GM23338 (cell line): ENCODE measurements at regions not wholly inside any gene's neighbourhood (a gene's known extent, or its start where the extent isn't known, plus 50 kb on each side); places are given as distances from the start of the nearest gene placed in this dataset.

Source experiments
- ATAC-seq: fragments of 200-7000 bp; cut with Tn5 transposase; 3 replicates; pipeline ENCODE4 v1.9.1; 2020
- DNase-seq: peaks from one replicate; pipeline ENCODE4 v3.0.0-alpha.2; 2015; ENCODE audit warnings: low spot score
- H2AFZ ChIP-seq: fragments of 200-600 bp; sonication (generic); 2 replicates; pipeline ENCODE4 v1.8.0; 2016; ENCODE audit warnings: antibody characterized with exemption, mild to moderate bottlenecking, moderate library complexity
- H3F3A ChIP-seq: fragments of 200-600 bp; sonication (generic); replicated peaks from 2 replicates; pipeline ENCODE4 v1.8.0; 2017; ENCODE audit warnings: antibody characterized with exemption, mixed run types, low read depth
- H3K27ac ChIP-seq: fragments of 200-600 bp; sonication (generic); 2 replicates; pipeline ENCODE4 v1.6.1; 2016; ENCODE audit warnings: low read depth
- H3K27me3 ChIP-seq: fragments of 200-600 bp; sonication (generic); 2 replicates; pipeline ENCODE4 v1.8.0; 2016; ENCODE audit warnings: mild to moderate bottlenecking, mixed run types, moderate library complexity; ENCODE audit not compliant: insufficient read depth
- H3K36me3 ChIP-seq: fragments of 200-600 bp; sonication (generic); 2 replicates; pipeline ENCODE4 v1.8.0; 2016; ENCODE audit warnings: mild to moderate bottlenecking; ENCODE audit not compliant: insufficient read depth
- H3K4me1 ChIP-seq: fragments of 200-600 bp; sonication (generic); 2 replicates; pipeline ENCODE4 v1.8.0; 2016; ENCODE audit warnings: mild to moderate bottlenecking, moderate library complexity; ENCODE audit not compliant: insufficient read depth
- H3K4me2 ChIP-seq: fragments of 200-600 bp; sonication (generic); 2 replicates; pipeline ENCODE4 v1.7.1; 2017; ENCODE audit warnings: mixed run types
- H3K4me3 ChIP-seq: fragments of 200-600 bp; sonication (generic); 2 replicates; pipeline ENCODE4 v1.6.1; 2016; ENCODE audit warnings: mixed run types
- H3K79me2 ChIP-seq: fragments of 200-600 bp; sonication (generic); replicated peaks from 2 replicates; pipeline ENCODE4 v1.8.0; 2017; ENCODE audit warnings: mild to moderate bottlenecking; ENCODE audit not compliant: insufficient read depth
- H3K9me2 ChIP-seq: fragments of 200-600 bp; sonication (generic); 2 replicates; pipeline ENCODE4 v1.8.0; 2017; ENCODE audit not compliant: insufficient read depth
- H4K20me1 ChIP-seq: fragments of 200-600 bp; sonication (generic); replicated peaks from 2 replicates; pipeline ENCODE4 v1.8.0; 2017; ENCODE audit warnings: mild to moderate bottlenecking; ENCODE audit not compliant: insufficient read depth
- H3K27ac Mint-ChIP-seq: 2 replicates; pipeline ENCODE4 v1.8.0; 2020; ENCODE audit warnings: inconsistent platforms, mild to moderate bottlenecking, moderate library complexity, mixed read lengths
- H3K27me3 Mint-ChIP-seq: 3 replicates; pipeline ENCODE4 v1.8.0; 2022; ENCODE audit warnings: low read depth, mild to moderate bottlenecking, moderate library complexity, mixed read lengths, inconsistent platforms; ENCODE audit not compliant: insufficient read depth, poor library complexity
- H3K36me3 Mint-ChIP-seq: 3 replicates; pipeline ENCODE4 v1.8.0; 2021; ENCODE audit warnings: low read depth, mild to moderate bottlenecking, inconsistent platforms, moderate library complexity, mixed read lengths
- H3K4me1 Mint-ChIP-seq: 3 replicates; pipeline ENCODE4 v1.8.0; 2020; ENCODE audit warnings: mild to moderate bottlenecking, inconsistent platforms, mixed read lengths
- H3K4me3 Mint-ChIP-seq: 3 replicates; pipeline ENCODE4 v1.8.0; 2021; ENCODE audit warnings: moderate library complexity, mild to moderate bottlenecking, inconsistent platforms, mixed read lengths
- H3K9me3 Mint-ChIP-seq: 3 replicates; pipeline ENCODE4 v1.8.0; 2020; ENCODE audit warnings: moderate library complexity, mild to moderate bottlenecking, inconsistent platforms, mixed read lengths
- EZH2phosphoT487 ChIP-seq: fragments of 200-600 bp; sonication (generic); IDR thresholded peaks from one replicate; pipeline ENCODE4 v1.8.1; 2018; ENCODE audit warnings: antibody characterized with exemption; ENCODE audit not compliant: unreplicated experiment
- NANOG ChIP-seq: IDR thresholded peaks from 2 replicates; pipeline ENCODE4 v1.6.1; 2016; ENCODE audit warnings: antibody characterized with exemption, borderline replicate concordance
- STAT1 ChIP-seq: IDR thresholded peaks from one replicate; pipeline ENCODE4 v1.6.1; 2016; ENCODE audit warnings: antibody characterized with exemption; ENCODE audit not compliant: unreplicated experiment
- TF ChIP-seq, protein P1 (sequence below): fragments of 250-450 bp; sonication (Bioruptor Pico); IDR thresholded peaks from 2 replicates; pipeline ENCODE4 v1.5.0; 2020; ENCODE audit warnings: mild to moderate bottlenecking, moderate library complexity
- TF ChIP-seq, protein P2 (sequence below): IDR thresholded peaks from one replicate; pipeline ENCODE4 v1.6.1; 2018; ENCODE audit warnings: antibody characterized with exemption; ENCODE audit not compliant: unreplicated experiment

DNA sequence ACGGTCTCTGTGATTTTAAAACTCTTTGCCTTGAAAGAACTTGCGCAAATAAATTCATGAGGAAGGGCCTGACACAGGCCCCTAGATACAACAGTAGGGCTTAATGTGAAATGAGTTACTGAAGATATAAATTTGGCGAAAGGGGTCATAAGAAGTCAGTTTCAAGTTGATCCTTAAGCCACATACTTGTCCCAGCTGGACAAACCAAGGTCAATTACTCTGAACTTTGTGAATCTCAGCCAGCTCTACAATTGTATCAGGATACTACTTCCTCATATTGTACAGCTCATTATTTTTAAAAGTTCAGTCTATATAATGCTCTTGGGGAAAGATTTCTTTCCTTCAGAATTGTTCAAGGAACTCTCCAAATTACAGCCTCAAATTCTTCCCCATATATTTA lies 432.8 kb downstream of the METTL4 start (continued):
- TF ChIP-seq, protein P1, sequence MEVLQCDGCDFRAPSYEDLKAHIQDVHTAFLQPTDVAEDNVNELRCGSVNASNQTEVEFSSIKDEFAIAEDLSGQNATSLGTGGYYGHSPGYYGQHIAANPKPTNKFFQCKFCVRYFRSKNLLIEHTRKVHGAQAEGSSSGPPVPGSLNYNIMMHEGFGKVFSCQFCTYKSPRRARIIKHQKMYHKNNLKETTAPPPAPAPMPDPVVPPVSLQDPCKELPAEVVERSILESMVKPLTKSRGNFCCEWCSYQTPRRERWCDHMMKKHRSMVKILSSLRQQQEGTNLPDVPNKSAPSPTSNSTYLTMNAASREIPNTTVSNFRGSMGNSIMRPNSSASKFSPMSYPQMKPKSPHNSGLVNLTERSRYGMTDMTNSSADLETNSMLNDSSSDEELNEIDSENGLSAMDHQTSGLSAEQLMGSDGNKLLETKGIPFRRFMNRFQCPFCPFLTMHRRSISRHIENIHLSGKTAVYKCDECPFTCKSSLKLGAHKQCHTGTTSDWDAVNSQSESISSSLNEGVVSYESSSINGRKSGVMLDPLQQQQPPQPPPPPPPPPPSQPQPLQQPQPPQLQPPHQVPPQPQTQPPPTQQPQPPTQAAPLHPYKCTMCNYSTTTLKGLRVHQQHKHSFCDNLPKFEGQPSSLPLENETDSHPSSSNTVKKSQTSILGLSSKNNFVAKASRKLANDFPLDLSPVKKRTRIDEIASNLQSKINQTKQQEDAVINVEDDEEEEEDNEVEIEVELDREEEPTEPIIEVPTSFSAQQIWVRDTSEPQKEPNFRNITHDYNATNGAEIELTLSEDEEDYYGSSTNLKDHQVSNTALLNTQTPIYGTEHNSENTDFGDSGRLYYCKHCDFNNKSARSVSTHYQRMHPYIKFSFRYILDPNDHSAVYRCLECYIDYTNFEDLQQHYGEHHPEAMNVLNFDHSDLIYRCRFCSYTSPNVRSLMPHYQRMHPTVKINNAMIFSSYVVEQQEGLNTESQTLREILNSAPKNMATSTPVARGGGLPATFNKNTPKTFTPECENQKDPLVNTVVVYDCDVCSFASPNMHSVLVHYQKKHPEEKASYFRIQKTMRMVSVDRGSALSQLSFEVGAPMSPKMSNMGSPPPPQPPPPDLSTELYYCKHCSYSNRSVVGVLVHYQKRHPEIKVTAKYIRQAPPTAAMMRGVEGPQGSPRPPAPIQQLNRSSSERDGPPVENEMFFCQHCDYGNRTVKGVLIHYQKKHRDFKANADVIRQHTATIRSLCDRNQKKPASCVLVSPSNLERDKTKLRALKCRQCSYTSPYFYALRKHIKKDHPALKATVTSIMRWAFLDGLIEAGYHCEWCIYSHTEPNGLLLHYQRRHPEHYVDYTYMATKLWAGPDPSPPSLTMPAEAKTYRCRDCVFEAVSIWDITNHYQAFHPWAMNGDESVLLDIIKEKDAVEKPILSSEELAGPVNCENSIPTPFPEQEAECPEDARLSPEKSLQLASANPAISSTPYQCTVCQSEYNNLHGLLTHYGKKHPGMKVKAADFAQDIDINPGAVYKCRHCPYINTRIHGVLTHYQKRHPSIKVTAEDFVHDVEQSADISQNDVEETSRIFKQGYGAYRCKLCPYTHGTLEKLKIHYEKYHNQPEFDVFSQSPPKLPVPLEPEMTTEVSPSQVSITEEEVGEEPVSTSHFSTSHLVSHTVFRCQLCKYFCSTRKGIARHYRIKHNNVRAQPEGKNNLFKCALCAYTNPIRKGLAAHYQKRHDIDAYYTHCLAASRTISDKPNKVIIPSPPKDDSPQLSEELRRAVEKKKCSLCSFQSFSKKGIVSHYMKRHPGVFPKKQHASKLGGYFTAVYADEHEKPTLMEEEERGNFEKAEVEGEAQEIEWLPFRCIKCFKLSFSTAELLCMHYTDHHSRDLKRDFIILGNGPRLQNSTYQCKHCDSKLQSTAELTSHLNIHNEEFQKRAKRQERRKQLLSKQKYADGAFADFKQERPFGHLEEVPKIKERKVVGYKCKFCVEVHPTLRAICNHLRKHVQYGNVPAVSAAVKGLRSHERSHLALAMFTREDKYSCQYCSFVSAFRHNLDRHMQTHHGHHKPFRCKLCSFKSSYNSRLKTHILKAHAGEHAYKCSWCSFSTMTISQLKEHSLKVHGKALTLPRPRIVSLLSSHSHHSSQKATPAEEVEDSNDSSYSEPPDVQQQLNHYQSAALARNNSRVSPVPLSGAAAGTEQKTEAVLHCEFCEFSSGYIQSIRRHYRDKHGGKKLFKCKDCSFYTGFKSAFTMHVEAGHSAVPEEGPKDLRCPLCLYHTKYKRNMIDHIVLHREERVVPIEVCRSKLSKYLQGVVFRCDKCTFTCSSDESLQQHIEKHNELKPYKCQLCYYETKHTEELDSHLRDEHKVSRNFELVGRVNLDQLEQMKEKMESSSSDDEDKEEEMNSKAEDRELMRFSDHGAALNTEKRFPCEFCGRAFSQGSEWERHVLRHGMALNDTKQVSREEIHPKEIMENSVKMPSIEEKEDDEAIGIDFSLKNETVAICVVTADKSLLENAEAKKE (CRISPR knock-in tag) = no peak
- TF ChIP-seq, protein P2, sequence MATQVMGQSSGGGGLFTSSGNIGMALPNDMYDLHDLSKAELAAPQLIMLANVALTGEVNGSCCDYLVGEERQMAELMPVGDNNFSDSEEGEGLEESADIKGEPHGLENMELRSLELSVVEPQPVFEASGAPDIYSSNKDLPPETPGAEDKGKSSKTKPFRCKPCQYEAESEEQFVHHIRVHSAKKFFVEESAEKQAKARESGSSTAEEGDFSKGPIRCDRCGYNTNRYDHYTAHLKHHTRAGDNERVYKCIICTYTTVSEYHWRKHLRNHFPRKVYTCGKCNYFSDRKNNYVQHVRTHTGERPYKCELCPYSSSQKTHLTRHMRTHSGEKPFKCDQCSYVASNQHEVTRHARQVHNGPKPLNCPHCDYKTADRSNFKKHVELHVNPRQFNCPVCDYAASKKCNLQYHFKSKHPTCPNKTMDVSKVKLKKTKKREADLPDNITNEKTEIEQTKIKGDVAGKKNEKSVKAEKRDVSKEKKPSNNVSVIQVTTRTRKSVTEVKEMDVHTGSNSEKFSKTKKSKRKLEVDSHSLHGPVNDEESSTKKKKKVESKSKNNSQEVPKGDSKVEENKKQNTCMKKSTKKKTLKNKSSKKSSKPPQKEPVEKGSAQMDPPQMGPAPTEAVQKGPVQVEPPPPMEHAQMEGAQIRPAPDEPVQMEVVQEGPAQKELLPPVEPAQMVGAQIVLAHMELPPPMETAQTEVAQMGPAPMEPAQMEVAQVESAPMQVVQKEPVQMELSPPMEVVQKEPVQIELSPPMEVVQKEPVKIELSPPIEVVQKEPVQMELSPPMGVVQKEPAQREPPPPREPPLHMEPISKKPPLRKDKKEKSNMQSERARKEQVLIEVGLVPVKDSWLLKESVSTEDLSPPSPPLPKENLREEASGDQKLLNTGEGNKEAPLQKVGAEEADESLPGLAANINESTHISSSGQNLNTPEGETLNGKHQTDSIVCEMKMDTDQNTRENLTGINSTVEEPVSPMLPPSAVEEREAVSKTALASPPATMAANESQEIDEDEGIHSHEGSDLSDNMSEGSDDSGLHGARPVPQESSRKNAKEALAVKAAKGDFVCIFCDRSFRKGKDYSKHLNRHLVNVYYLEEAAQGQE = no peak
- TF ChIP-seq EZH2phosphoT487 = no peak

DNA sequence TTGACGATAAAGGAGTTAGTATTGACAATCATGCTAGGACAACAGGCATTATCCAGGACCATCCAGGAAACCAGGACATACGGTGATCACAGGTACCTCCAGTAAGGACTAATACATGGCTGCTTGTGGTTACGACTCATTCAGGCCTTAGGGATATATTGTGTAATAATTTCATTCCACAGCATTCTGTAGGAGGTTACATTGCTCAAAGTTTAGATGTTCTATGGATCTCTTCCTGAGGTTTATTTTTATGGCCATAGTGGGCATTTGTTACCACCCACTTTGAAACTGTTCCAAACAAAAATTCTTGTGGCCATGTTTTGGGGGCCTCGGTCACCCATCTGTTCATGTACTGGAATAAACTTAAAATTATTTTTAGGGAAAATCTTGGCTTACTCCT lies 431.6 kb downstream of the METTL4 start:
- Histone ChIP-seq H3K4me3 (no peak overlapping the region), H3K36me3 (no peaks in the 10 kb centered on the region), H3K4me1 (no peaks in the 10 kb centered on the region), H3K27ac (no peak overlapping the region), H3K9me2 (no peaks in the 10 kb centered on the region), H2AFZ (no peak overlapping the region), H3F3A (no peaks in the 10 kb centered on the region), H3K4me2 (no peak overlapping the region), H3K27me3 (no peaks in the 10 kb centered on the region), H3K79me2 (no peaks in the 10 kb centered on the region), H4K20me1 (no peaks in the 10 kb centered on the region)
- DNase-seq (no peak), ATAC-seq (no peak)
- no peak overlapping the region for H3K4me3 Mint-ChIP-seq
- no peaks in the 10 kb centered on the region for H3K36me3 Mint-ChIP-seq
- H3K9me3 Mint-ChIP-seq = no peaks in the 10 kb centered on the region
- peaks cover 4% of the 10 kb centered on the region; the same call in 1 of the 3 replicates for H3K4me1 Mint-ChIP-seq
- no peak overlapping the region for H3K27ac Mint-ChIP-seq
- H3K27me3 Mint-ChIP-seq = peaks cover 2% of the 10 kb centered on the region
- no peak for TF ChIP-seq STAT1
- TF ChIP-seq, protein P2 = no peak
- TF ChIP-seq NANOG = no peak
